T follicular helper cell (primary cell): ENCODE measurements at regions not wholly inside any gene's neighbourhood (a gene's known extent, or its start where the extent isn't known, plus 50 kb on each side); places are given as distances from the start of the nearest gene placed in this dataset.
"Not testable (repeated sequence)": the region's sequence is repeated elsewhere in the genome, so short reads cannot be mapped to it uniquely, and the experiment has no call there.

Source experiments
- DNase-seq: peaks from one replicate; pipeline ENCODE4 v3.0.0-alpha.2; 2020; ENCODE audit warnings: low read depth

DNA sequence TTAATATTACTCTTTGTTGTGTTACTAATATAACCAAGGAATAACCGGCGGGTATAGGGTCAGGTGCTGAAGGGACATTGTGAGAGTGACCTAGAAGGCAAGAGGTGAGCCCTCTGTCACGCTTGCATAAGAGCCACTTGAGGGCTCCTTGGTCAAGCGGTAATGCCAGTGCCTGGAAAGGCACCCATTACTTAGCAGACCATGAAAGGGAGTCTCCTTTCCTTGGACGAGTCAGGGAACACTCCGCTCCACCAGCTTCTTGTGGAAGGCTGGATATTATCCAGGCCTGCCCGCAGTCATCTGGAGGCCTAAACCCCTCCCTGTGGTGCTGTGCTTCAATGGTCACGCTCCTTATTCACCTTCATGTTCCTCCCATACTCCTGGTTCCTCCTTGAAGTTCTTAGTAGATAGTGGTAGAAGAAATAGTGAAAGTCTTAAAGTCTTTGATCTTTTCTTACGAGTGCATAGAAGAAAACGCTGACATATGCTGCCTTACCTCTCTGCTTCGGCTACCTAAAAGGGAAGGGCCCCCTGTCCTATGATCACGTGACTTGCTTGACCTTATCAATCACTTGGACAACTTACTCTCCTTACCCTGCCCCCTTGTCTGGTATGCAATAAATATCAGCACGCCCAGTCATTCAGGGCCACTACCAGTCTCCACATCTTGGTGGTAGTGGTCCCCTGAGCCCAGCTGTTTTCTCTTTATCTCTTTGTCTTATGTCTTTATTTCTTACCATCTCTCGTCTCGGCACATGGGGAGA, 59.6 kb upstream of the DMRTB1 start:
- DNase-seq = not testable (repeated sequence)

DNA sequence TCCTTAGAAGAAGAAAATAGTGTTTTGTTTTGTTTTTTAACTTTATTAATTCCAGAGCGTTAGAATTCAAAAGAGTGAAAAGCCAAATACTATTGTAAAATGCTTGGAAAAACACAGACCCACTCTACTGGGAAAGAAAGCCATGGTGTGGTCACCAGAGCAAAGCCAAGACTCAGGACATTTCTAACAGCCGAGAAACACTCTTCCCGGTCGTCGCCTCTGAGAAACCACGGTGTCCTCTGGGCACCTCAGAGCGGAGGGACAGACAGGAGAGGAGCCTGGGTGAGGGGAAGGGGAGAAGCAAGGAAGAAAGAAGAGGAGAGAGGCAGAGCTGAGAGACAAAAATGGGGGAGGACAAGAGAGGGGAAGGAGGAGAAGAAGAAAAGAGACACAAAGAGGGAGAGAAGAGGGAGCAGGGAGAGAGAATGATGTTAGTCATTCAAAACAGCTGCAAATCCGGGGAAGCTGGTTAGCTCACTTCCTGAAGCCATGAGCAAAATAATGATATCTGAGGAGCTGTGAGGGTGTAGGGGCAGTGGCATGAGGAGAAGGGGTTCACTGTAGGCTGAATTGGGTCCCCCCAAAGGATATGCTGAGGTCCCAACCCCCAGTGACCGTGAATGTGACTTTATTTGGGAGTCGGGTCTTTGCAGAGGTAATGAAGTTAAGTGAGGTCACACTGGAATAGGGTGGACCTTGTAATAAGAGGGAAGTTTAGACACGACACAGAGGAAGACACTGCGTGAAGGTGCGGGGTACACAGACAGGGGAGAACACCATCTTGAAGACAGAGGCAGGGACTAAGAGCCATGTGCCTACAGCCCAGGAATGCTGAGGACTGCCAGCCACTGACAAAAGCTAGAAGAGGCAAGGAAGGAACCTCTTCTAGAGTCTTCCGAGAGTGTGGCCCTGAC, 58.2 kb upstream of the DMRTB1 start:
- no peak for DNase-seq

DNA sequence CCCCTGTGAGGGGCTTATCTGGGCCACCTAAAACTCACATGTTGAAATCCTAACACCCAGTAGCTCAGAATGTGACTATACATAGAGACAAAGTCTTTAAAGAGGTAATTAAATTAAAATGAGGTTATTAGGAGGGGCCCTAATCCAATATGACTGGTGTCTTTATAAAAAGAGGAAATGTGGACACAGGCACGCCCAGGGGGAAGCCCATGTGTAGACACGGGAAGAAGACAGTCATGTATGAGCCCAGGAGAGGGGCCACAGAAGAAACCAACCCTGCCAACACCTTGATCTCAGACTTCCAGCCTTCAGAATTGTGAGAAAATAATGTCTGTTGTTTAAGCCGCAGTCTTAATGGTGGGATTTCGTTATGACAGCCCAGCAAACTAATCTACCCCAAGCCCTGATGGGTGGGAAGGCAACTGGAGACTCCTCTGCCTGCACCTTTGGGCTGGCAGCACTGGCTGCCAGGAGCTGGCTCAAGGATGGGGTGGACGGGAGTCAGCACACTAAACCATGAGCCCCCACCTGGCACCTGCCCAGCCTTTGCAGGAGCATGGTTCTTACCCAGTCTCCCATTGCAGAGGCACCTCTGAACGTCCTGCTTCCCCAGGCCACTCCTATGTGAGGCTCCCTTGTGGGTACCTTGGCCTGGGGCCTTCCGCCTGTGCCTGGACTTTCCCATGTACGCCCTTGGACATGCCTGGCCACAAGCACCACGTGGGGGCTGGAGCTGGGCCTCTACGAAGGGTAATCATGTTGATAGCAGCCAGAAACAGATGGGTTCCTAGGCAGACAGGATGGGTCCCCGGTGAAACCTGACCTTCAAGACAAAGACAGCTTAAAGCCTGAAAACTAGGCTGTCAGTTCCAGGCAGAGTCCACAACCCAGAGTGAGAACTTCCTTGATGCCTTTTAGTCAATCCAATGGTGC, 57.1 kb upstream of the DMRTB1 start:
- DNase-seq = no peak

DNA sequence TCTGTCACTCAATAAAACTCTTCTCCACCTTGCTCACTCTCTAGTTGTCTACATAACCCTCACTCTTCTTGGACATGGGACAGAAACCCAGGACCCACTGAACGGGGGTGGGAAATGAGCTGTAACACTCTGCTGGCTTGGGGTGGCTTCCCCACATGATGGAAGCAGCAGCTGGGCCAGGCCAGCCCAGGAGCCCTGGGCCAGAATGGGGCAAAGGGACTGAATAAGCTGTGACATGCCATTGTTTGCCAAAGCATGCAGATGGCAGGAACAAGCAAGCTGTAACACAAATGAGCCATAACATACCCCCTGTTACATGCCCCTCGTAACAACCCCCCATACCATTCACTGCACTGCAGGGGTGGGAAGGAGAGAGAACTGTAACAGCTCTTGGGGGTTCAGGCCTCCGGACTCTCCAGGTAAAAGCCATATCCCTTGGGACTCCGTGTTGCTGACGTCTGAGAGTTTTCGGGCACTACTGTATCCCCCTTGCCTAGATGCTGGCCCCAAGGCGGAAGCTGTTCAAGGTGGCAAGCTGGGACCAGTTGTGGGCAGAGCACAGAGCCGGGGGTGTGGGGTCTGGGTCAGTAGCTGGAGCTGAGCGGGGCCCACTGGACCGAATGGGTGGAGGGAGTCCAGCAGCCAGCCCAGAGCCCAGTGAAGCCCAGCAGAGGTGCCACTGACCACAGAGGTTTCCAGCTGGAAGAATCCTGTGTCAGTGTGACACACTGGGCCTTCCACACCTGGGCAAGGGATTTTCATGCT, 56.1 kb upstream of the DMRTB1 start:
- DNase-seq = no peak

DNA sequence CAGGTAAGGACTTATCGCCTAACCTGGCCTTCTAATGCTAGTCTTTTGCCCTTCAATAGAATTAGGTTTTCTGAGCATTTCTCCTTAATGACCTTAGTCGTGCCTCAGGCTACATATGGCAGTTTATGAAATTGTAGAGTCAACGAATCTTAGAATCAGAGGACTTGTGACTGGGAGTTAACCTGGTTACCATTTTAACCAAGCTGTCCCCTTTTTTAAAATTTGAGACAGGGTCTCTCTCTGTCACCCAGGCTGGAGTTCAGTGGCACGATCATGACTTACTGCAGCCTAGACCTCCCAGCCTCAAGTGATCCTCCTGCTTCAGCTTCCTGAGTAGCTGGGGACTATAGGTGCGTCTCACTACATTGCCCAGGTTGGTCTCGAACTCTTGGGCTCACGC, 53.5 kb upstream of the DMRTB1 start:
- DNase-seq = no peak

DNA sequence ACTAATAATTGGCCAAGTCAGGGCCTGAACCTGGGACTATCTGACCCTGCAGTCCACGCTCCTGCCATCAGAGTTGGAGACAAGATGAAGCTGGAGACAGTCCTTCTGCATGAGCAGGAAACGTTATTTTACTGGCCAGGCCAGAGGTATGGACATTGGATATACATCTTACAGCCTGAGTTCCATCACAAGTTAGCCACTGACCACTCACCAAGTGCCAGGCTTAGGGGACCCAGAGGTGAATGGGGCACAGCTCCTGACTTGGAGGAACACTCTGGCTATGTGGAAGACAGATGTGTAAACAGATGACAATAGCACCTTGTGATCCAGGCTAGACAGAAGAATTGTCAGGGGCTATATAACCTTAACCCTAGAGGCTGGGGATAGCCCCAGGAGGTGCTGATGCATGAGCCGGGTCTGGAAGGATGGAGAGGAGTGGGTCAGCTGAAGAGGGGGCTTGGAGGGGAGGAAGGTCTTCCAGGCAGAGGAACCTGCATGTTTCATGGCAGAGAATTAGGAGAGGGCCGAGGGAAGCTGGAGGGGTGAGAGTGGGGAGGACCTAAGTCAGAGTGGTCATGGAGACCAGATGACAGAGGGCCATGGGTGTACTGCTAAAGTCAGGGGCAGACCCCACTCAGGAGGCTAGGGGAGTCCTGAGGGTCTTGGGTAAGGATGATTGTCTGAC, 52.5 kb upstream of the DMRTB1 start:
- DNase-seq = no peak

DNA sequence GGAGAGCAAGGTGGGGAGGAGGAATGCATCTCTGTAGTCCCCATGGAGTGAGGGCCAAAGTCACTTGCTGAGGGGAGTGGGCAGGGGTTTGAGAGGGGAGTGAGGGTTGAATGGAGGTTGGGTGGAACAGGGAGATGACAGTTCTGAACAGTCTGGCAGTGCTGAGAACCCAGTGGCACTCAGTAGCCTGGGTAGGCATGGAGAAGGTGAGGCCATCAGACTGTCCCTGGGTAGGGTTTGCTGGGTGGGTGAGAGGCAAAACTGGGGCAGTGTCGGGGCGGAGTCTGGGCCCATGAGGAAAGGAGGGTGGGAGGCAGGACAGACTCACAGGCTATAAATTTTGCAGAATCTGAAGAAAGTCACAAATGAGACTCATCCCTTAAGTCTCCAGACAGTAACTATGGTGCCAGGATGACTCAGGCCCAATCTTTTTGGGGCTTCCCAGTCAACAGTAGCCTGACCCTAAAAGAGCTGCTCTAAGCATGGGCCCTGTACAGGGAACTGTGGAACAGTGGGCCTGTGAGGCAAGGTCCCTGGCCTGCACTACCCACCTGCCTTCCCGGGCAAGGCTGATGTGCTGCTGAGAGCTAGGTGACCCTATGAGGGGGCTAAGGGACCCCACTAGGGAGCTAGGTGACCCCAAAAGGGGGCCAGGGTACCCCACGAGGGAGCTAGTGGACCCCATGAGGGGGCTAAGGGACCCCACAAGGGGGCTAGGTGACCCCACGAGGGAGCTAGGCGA, 51.0 kb upstream of the DMRTB1 start:
- DNase-seq = no peak

DNA sequence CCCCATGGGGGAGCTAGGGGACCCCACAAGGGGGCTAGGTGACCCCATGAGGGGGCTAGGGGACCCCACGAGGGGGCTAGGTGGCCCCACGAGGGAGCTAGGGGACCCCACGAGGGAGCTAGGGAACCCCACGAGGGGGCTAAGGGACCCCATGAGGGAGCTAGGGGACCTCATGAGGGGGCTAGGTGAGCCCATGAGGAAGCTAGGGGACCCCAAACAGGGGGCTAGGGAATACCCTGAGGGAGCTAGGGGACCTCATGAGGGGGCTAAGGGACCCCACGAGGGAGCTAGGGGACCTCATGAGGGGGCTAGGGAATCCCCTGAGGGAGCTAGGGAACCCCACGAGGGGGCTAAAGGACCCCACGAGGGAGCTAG, 50.5 kb upstream of the DMRTB1 start:
- no peak for DNase-seq

DNA sequence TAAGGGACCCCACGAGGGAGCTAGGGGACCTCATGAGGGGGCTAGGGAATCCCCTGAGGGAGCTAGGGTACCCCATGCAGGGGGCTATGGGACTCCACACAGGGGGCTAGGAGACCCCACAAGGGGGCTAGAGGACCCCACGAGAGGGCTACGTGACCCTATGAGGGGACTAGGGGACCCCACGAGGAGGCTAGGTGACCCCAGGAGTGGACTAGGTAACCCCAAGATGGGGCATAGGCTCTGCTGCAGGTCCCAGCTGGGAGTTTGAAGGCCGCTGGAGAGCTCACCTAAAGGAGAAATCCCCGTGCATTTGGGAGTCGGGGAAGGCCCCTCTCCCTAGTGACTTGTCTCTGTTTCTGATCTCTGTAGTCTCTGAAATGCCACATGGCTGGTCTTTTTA, 50.0 kb upstream of the DMRTB1 start:
- DNase-seq = no peak
